HEK293T (cell line): ENCODE measurements at regions not wholly inside any gene's neighbourhood (a gene's known extent, or its start where the extent isn't known, plus 50 kb on each side); places are given as distances from the start of the nearest gene placed in this dataset.
A peak's percentile ranks its signal among the peaks of the same experiment; 100 is the strongest.

Source experiments
- CTCF ChIA-PET: fragments of 350-600 bp; formaldehyde crosslinking; extraction: SDS; loops from one replicate; lab custom pipeline; 2021; ENCODE audit warnings: antibody characterized with exemption, inconsistent platforms; lab: Yijun Ruan, JAX
- POLR2A ChIA-PET: fragments of 350-600 bp; formaldehyde crosslinking; extraction: SDS; loops from one replicate; lab custom pipeline; 2020; ENCODE audit warnings: antibody characterized with exemption, inconsistent platforms; lab: Yijun Ruan, JAX
- DNase-seq: peaks from one replicate; pipeline ENCODE4 v3.0.0; 2012; ENCODE audit warnings: mixed read lengths; ENCODE audit errors: extremely low spot score
- ARNT ChIP-seq: fragments of 450-650 bp; IDR thresholded peaks from 2 replicates; pipeline ENCODE4 v1.6.1; 2017; ENCODE audit warnings: mild to moderate bottlenecking
- BHLHE40 ChIP-seq: fragments of 450-650 bp; IDR thresholded peaks from 2 replicates; pipeline ENCODE4 v1.6.1; 2016; ENCODE audit warnings: mild to moderate bottlenecking, moderate library complexity, borderline replicate concordance
- CTBP1 ChIP-seq: fragments of 450-650 bp; IDR thresholded peaks from 2 replicates; pipeline ENCODE4 v1.6.1; 2016; ENCODE audit warnings: borderline replicate concordance
- ELF4 ChIP-seq: fragments of 450-650 bp; IDR thresholded peaks from 2 replicates; pipeline ENCODE4 v1.6.1; 2017; ENCODE audit warnings: antibody characterized with exemption
- FOXA1 ChIP-seq: fragments of 450-650 bp; IDR thresholded peaks from 2 replicates; pipeline ENCODE4 v1.6.1; 2016; ENCODE audit warnings: mild to moderate bottlenecking
- FOXK2 ChIP-seq: fragments of 450-650 bp; IDR thresholded peaks from 2 replicates; pipeline ENCODE4 v1.6.1; 2016; ENCODE audit warnings: mild to moderate bottlenecking
- FOXM1 ChIP-seq: fragments of 450-650 bp; IDR thresholded peaks from 2 replicates; pipeline ENCODE4 v1.6.1; 2017; ENCODE audit warnings: mild to moderate bottlenecking, borderline replicate concordance
- HDGF ChIP-seq: fragments of 450-650 bp; IDR thresholded peaks from 2 replicates; pipeline ENCODE4 v1.6.1; 2017; ENCODE audit warnings: antibody characterized with exemption, borderline replicate concordance
- L3MBTL2 ChIP-seq: fragments of 450-650 bp; conservative IDR thresholded peaks from 2 replicates; pipeline ENCODE4 v1.6.1; 2016; ENCODE audit warnings: mild to moderate bottlenecking
- LEF1 ChIP-seq: fragments of 450-650 bp; IDR thresholded peaks from 2 replicates; pipeline ENCODE4 v1.6.1; 2017; ENCODE audit warnings: mild to moderate bottlenecking, borderline replicate concordance
- NFRKB ChIP-seq: fragments of 450-650 bp; IDR thresholded peaks from 2 replicates; pipeline ENCODE4 v1.6.1; 2016; ENCODE audit warnings: mild to moderate bottlenecking, moderate library complexity
- PKNOX1 ChIP-seq: fragments of 450-650 bp; IDR thresholded peaks from 2 replicates; pipeline ENCODE4 v1.6.1; 2016
- SP1 ChIP-seq: fragments of 450-650 bp; IDR thresholded peaks from 2 replicates; pipeline ENCODE4 v1.6.1; 2017
- SUZ12 ChIP-seq: fragments of 450-650 bp; IDR thresholded peaks from 2 replicates; pipeline ENCODE4 v1.6.1; 2016; ENCODE audit warnings: mild to moderate bottlenecking
- TARDBP ChIP-seq: fragments of 450-650 bp; IDR thresholded peaks from 2 replicates; pipeline ENCODE4 v1.6.1; 2016
- ZNF384 ChIP-seq: fragments of 450-650 bp; IDR thresholded peaks from 2 replicates; pipeline ENCODE4 v1.6.1; 2016

- DNase-seq: no peak
- CTCF ChIA-PET: no interaction called here
- no peak for TF ChIP-seq ELF4
- POLR2A ChIA-PET: no interaction called here
Measured at GRCh38 chr21:16584756-16585155, 855.0 kb downstream of the USP25 start.

- no peak for DNase-seq
- POLR2A ChIA-PET: no interaction called here
- CTCF ChIA-PET: no interaction called here
- no peak for TF ChIP-seq PKNOX1
- TF ChIP-seq CTBP1: no peak
- no peak for TF ChIP-seq BHLHE40
- no peak for TF ChIP-seq SP1
- no peak for TF ChIP-seq SUZ12
- no peak for TF ChIP-seq FOXK2
- no peak for TF ChIP-seq ELF4
- TF ChIP-seq FOXA1: no peak
- no peak for TF ChIP-seq ZNF384
- no peak for TF ChIP-seq L3MBTL2
- no peak for TF ChIP-seq HDGF
- TF ChIP-seq TARDBP: no peak
- no peak for TF ChIP-seq LEF1
- no peak for TF ChIP-seq FOXM1
- no peak for TF ChIP-seq ARNT
- no peak for TF ChIP-seq NFRKB
Measured at GRCh38 chr21:16585896-16586295, 856.1 kb downstream of the USP25 start.

- ChIA-PET POLR2A (no interaction called here), CTCF (no interaction called here)
- TF ChIP-seq HDGF: no peak
- no peak for TF ChIP-seq L3MBTL2
- TF ChIP-seq NFRKB: no peak
- no peak for TF ChIP-seq ELF4
- no peak for TF ChIP-seq SUZ12
- TF ChIP-seq BHLHE40: no peak
- TF ChIP-seq LEF1: no peak
- DNase-seq: peak; percentile 51
Measured at GRCh38 chr21:16587141-16587581, 857.4 kb downstream of the USP25 start.

- TF ChIP-seq L3MBTL2 (no peak), SUZ12 (no peak), HDGF (no peak), FOXA1 (no peak)
- ChIA-PET POLR2A (no interaction called here), CTCF (no interaction called here)
- no peak for DNase-seq
Measured at GRCh38 chr21:16587681-16588375, 858.0 kb downstream of the USP25 start.

GRCh38 chr21:16588433-16588860 lies 858.7 kb downstream of the USP25 start:
- ChIA-PET POLR2A (no interaction called here), CTCF (no interaction called here)
- TF ChIP-seq SP1: no peak
- peak; percentile 53 for TF ChIP-seq L3MBTL2
- peak; percentile 69 for DNase-seq

- DNase-seq: no peak
- ChIA-PET CTCF (interaction anchor here (0.7 kb wide), 1 partner anchor 15 kb away, joined by 3 read pairs; no protein-coding TSS in a partner anchor), POLR2A (no interaction called here)
- TF ChIP-seq BHLHE40: no peak
- no peak for TF ChIP-seq FOXA1
- no peak for TF ChIP-seq ARNT
- TF ChIP-seq NFRKB: no peak
- TF ChIP-seq SP1: no peak
- TF ChIP-seq ELF4: no peak
- no peak for TF ChIP-seq FOXM1
- TF ChIP-seq FOXK2: no peak
- no peak for TF ChIP-seq SUZ12
- no peak for TF ChIP-seq TARDBP
- TF ChIP-seq HDGF: no peak
- TF ChIP-seq PKNOX1: no peak
- no peak for TF ChIP-seq CTBP1
- TF ChIP-seq LEF1: no peak
- no peak for TF ChIP-seq ZNF384
- TF ChIP-seq L3MBTL2: no peak
Measured at GRCh38 chr21:16589006-16589898, 859.5 kb downstream of the USP25 start.

GRCh38 chr21:16590186-16590585 lies 860.4 kb downstream of the USP25 start:
- POLR2A ChIA-PET: no interaction called here
- CTCF ChIA-PET: interaction anchor here (0.7 kb wide), 1 partner anchor 16 kb away, joined by 3 read pairs; no protein-coding TSS in a partner anchor
- no peak for TF ChIP-seq SUZ12
- no peak for TF ChIP-seq ZNF384
- TF ChIP-seq PKNOX1: no peak
- TF ChIP-seq ELF4: no peak
- DNase-seq: no peak
